K562 (cell line): ENCODE measurements at regions not wholly inside any gene's neighbourhood (a gene's known extent, or its start where the extent isn't known, plus 50 kb on each side); places are given as distances from the start of the nearest gene placed in this dataset.

Experiments used
- ATAC-seq: fragments of 200-7000 bp; cut with Tn5 transposase; 3 replicates; pipeline ENCODE4 v1.9.1; 2020; ENCODE audit warnings: moderate library complexity
- BruUV-seq: library from RNA; stranded (reverse); fragments of 400-500 nt; replicated peaks from 2 replicates; lab custom pipeline; 2021; lab: Mats Ljungman, UMichigan
- CTCF ChIA-PET: fragments of 300-600 bp; formaldehyde crosslinking; extraction: SDS; loops from one replicate; lab custom pipeline; 2021; ENCODE audit warnings: low intra/inter-chr PET ratio; lab: Yijun Ruan, JAX
- POLR2A ChIA-PET: fragments of 300-600, 350-650 bp; sonication (Branson Sonifier 250); formaldehyde crosslinking; extraction: SDS; loops from one replicate; lab custom pipeline; 2021; ENCODE audit warnings: antibody characterized with exemption, inconsistent platforms; lab: Yijun Ruan, JAX
- DNase-seq, 4 experiments: peaks; one replicate each; pipeline versions ENCODE4 v3.0.0 to v3.0.0-alpha.2; 2011 to 2018; ENCODE audit warnings: low spot score in 3 of 4, mixed read lengths in 3 of 4; ENCODE audit errors: extremely low read depth in 1 of 4
- FAIRE-seq: peaks from 2 replicates; lab custom pipeline; 2011; peaks lifted over from hg19 to GRCh38; lab: Jason Lieb, UNC
- H2AFZ ChIP-seq: 2 replicates; pipeline ENCODE4 v1.6.0; 2011; ENCODE audit warnings: low read depth, low read length, control low read depth, inconsistent platforms
- H3K27ac ChIP-seq: fragments of 200-600 bp; 3 replicates; pipeline ENCODE4 v1.8.0; 2011; ENCODE audit warnings: low read depth, mild to moderate bottlenecking, control low read depth, inconsistent platforms, low read length, moderate library complexity, mixed read lengths; ENCODE audit errors: extremely low read depth
- H3K27me3 ChIP-seq, 2 experiments: fragments of 300-600 bp in 1 of 2; 2 replicates in 1 of 2; 3 replicates in 1 of 2; pipeline versions ENCODE4 v1.6.0 to v1.8.0; 2011; ENCODE audit warnings: inconsistent platforms in 2 of 2, low read length in 2 of 2, mild to moderate bottlenecking in 1 of 2, mixed read lengths in 1 of 2, moderate library complexity in 1 of 2; ENCODE audit not compliant: control insufficient read depth in 2 of 2, insufficient read depth in 2 of 2
- H3K36me3 ChIP-seq: fragments of 300-600 bp; 3 replicates; pipeline ENCODE4 v1.8.0; 2011; ENCODE audit warnings: mild to moderate bottlenecking, low read length, inconsistent platforms; ENCODE audit not compliant: control insufficient read depth, insufficient read depth
- H3K4me1 ChIP-seq, 2 experiments: fragments of 200-600 bp in 1 of 2; replicated peaks in 1 of 2; 2 replicates in 1 of 2; 3 replicates in 1 of 2; pipeline versions ENCODE4 v1.5.1 to v1.8.0; 2011; ENCODE audit warnings: inconsistent platforms in 2 of 2, low read length in 2 of 2, mild to moderate bottlenecking in 1 of 2, mixed read lengths in 1 of 2, moderate library complexity in 1 of 2; ENCODE audit not compliant: control insufficient read depth in 2 of 2, insufficient read depth in 2 of 2
- H3K4me2 ChIP-seq: 2 replicates; pipeline ENCODE4 v1.6.1; 2011; ENCODE audit warnings: low read length, control low read depth, inconsistent platforms, mixed read lengths; ENCODE audit not compliant: insufficient read depth
- H3K4me3 ChIP-seq: fragments of 200-600 bp; sonication (generic), shearing (Covaris generic); 2 replicates; pipeline ENCODE4 v1.5.1; 2016; ENCODE audit warnings: control low read depth, inconsistent platforms
- H3K79me2 ChIP-seq: fragments of 200-600 bp; 3 replicates; pipeline ENCODE4 v1.8.0; 2011; ENCODE audit warnings: low read length, inconsistent platforms; ENCODE audit not compliant: control insufficient read depth, insufficient read depth
- H3K9ac ChIP-seq, 2 experiments: 2 replicates each; pipeline versions ENCODE4 v1.6.0 to v1.6.1; 2011; ENCODE audit warnings: low read depth in 2 of 2, low read length in 2 of 2, control low read depth in 1 of 2, inconsistent platforms in 1 of 2, mild to moderate bottlenecking in 1 of 2, mixed read lengths in 1 of 2; ENCODE audit not compliant: insufficient read depth in 1 of 2
- H3K9me1 ChIP-seq: one replicate; pipeline ENCODE4 v1.6.0; 2011; ENCODE audit warnings: inconsistent platforms, mild to moderate bottlenecking, low read length, moderate library complexity; ENCODE audit not compliant: control insufficient read depth, insufficient read depth
- H3K9me3 ChIP-seq: replicated peaks from 2 replicates; pipeline ENCODE4 v1.5.1; 2011; ENCODE audit warnings: low read depth, low read length, inconsistent platforms; ENCODE audit not compliant: control insufficient read depth, insufficient read depth
- H4K20me1 ChIP-seq: replicated peaks from 2 replicates; pipeline ENCODE4 v1.6.1; 2011; ENCODE audit warnings: low read length, inconsistent platforms, mixed read lengths; ENCODE audit not compliant: control insufficient read depth, insufficient read depth
- ARNT ChIP-seq, 2 experiments: fragments of 450-650 bp; IDR thresholded peaks; 2 replicates each; pipeline ENCODE4 v1.6.1; 2016; ENCODE audit warnings: mild to moderate bottlenecking in 1 of 2
- E4F1 ChIP-seq: fragments of 250-450 bp; sonication (Bioruptor Pico); IDR thresholded peaks from 2 replicates; pipeline ENCODE4 v1.5.0; 2021; ENCODE audit warnings: mild to moderate bottlenecking, borderline replicate concordance
- GTF3C2 ChIP-seq: IDR thresholded peaks from 3 replicates; pipeline ENCODE4 v1.6.1; 2011; ENCODE audit warnings: borderline replicate concordance, mild to moderate bottlenecking, moderate library complexity; ENCODE audit not compliant: insufficient read length; ENCODE audit errors: extremely low read depth
- HDAC8 ChIP-seq: fragments of 450-650 bp; IDR thresholded peaks from 2 replicates; pipeline ENCODE4 v1.6.1; 2016; ENCODE audit warnings: mild to moderate bottlenecking, missing genetic modification characterization, moderate library complexity, missing compliant biosample characterization
- TFAM ChIP-seq: fragments of 250-450 bp; sonication (Bioruptor Pico); conservative IDR thresholded peaks from 2 replicates; pipeline ENCODE4 v1.5.0; 2021; ENCODE audit warnings: mild to moderate bottlenecking, moderate library complexity
- ZNF146 ChIP-seq: IDR thresholded peaks from one replicate; pipeline ENCODE4 v1.6.1; 2018; ENCODE audit warnings: missing compliant biosample characterization; ENCODE audit not compliant: unreplicated experiment
- ZNF274 ChIP-seq: IDR thresholded peaks from 2 replicates; pipeline ENCODE4 v1.6.1; 2011; ENCODE audit warnings: low read depth, mild to moderate bottlenecking, low read length, moderate library complexity, borderline replicate concordance
- ZNF589 ChIP-seq: fragments of 200-800 bp; sonication (Bioruptor generic); IDR thresholded peaks from 2 replicates; pipeline ENCODE4 v1.6.1; 2016; ENCODE audit warnings: low read depth, missing genetic modification characterization, missing compliant biosample characterization
- WGBS: fragments of 100-300 bp; shearing (Covaris generic); methylation state at CpG from one replicate; pipeline ENCODE4 v1.1.6; 2016; ENCODE audit warnings: low coverage, mixed read lengths; ENCODE audit not compliant: insufficient coverage; ENCODE audit errors: missing lambda C conversion rate; 5-methylcytosine and 5-hydroxymethylcytosine counted together
- in situ Hi-C: fragments of 300-500 bp; cut with MboI; formaldehyde crosslinking; loops from 4 replicates; pipeline ENCODE4 v1.15.0; 2018; ENCODE audit warnings: inconsistent platforms, mixed read lengths
- intact Hi-C: fragments of 100-400 bp; cut with micrococcal nuclease; formaldehyde crosslinking; loops from 2 replicates; pipeline ENCODE4 v1.14.2; 2022
- TF ChIP-seq, protein P1 (sequence below): sonication (generic); formaldehyde crosslinking; IDR thresholded peaks from 2 replicates; pipeline ENCODE4 v1.8.0; 2022; ENCODE audit warnings: mild to moderate bottlenecking, missing genetic modification reagents

DNA sequence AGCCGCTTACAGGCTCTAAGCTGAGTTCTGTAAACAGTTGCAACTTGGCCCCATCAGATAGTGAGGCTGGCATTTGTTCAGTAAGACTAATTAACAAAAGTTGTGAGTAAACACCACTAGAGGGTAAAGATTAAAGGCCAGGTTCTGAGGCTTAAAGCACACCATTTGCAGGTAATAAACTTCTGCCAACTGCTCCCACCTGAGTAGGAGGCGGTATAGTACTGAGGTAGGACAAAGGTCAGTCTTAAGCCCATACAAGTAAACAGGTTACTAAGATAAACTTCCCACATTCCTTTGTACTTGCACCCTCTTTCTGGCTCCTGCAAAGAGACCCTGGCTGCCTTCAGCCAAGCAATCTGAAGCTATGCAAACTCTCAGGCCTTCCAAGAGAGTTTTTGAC is 419.6 kb downstream of the DNAH5 start (continued):
- TF ChIP-seq, protein P1, sequence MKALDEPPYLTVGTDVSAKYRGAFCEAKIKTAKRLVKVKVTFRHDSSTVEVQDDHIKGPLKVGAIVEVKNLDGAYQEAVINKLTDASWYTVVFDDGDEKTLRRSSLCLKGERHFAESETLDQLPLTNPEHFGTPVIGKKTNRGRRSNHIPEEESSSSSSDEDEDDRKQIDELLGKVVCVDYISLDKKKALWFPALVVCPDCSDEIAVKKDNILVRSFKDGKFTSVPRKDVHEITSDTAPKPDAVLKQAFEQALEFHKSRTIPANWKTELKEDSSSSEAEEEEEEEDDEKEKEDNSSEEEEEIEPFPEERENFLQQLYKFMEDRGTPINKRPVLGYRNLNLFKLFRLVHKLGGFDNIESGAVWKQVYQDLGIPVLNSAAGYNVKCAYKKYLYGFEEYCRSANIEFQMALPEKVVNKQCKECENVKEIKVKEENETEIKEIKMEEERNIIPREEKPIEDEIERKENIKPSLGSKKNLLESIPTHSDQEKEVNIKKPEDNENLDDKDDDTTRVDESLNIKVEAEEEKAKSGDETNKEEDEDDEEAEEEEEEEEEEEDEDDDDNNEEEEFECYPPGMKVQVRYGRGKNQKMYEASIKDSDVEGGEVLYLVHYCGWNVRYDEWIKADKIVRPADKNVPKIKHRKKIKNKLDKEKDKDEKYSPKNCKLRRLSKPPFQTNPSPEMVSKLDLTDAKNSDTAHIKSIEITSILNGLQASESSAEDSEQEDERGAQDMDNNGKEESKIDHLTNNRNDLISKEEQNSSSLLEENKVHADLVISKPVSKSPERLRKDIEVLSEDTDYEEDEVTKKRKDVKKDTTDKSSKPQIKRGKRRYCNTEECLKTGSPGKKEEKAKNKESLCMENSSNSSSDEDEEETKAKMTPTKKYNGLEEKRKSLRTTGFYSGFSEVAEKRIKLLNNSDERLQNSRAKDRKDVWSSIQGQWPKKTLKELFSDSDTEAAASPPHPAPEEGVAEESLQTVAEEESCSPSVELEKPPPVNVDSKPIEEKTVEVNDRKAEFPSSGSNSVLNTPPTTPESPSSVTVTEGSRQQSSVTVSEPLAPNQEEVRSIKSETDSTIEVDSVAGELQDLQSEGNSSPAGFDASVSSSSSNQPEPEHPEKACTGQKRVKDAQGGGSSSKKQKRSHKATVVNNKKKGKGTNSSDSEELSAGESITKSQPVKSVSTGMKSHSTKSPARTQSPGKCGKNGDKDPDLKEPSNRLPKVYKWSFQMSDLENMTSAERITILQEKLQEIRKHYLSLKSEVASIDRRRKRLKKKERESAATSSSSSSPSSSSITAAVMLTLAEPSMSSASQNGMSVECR = no peak

DNA sequence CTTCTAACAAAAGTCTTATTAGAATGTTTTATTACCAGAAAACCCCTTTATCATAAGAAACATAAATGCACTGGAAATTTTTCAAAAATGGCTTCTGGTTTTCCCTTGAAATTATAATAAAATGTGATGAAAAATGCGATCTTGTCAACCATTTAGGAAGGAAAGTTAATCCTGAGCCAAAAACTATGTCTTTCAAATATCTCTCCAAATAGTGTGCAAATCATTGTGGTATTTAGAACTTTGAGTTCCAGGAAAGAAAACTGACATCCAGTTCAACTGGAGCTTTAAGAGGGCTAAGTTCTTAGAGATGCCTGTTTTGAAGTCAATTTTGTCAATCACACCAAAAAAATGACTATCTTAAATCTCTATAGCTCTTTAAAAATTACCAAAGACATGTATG is 425.4 kb downstream of the DNAH5 start:
- Histone ChIP-seq H4K20me1 (no peaks in the 10 kb centered on the region), H3K4me3 (no peak overlapping the region), H3K36me3 (no peaks in the 10 kb centered on the region), H2AFZ (no peak overlapping the region), H3K9me1 (no peaks in the 10 kb centered on the region), H3K4me1 (no peaks in the 10 kb centered on the region), H3K27ac (no peak overlapping the region), H3K9ac (no peak overlapping the region), H3K4me2 (no peak overlapping the region), H3K27me3 (no peaks in the 10 kb centered on the region), H3K9me3 (peaks cover 2% of the 10 kb centered on the region; the same call in 1 of the 2 replicates), H3K79me2 (no peaks in the 10 kb centered on the region)
- no peak for DNase-seq
- WGBS = 0% methylated on average over 1 of the region's 1 CpG
- intact Hi-C loops = no loop called here
- no TSS peak for BruUV-seq
- POLR2A ChIA-PET = no interaction called here
- in situ Hi-C loops = no loop called here
- FAIRE-seq = no peak
- CTCF ChIA-PET = no interaction called here
- TF ChIP-seq GTF3C2 (no peak), E4F1 (CRISPR knock-in tag) (no peak), ZNF146 (CRISPR knock-in tag) (no peak), HDAC8 (tag) (no peak), ZNF274 (no peak), ARNT (IDR thresholded peaks at IDR 0.05) (no peak), ZNF589 (CRISPR knock-in tag) (no peak), TFAM (CRISPR knock-in tag) (no peak)
- ATAC-seq = no peak
